ENCODE measurements at regions not wholly inside any gene's neighbourhood (a gene's known extent, or its start where the extent isn't known, plus 50 kb on each side); places are given as distances from the start of the nearest gene placed in this dataset.

- intact Hi-C loops (cut with micrococcal nuclease): no loop called here
- Mint-ChIP-seq H3K4me1 (no peaks in the 10 kb centered on the region), H3K4me3 (no peak overlapping the region), H3K9me3 (ENCODE audit: insufficient read depth) (peaks cover 3% of the 10 kb centered on the region), H3K27me3 (peaks cover 10% of the 10 kb centered on the region), H3K27ac (no peak overlapping the region)
- no peak overlapping the region for H3K9ac ChIP-seq (ENCODE audit: low read length)
- ChIA-PET CTCF (no interaction called here), POLR2A (no interaction called here)
- DNase-seq (no peak), ATAC-seq (ENCODE audit: low read depth) (no peak)
- peaks cover 0 to 7% (median 0%) of the 10 kb centered on the region in 4 experiments for H3K27me3 ChIP-seq (replicated peaks in 1 of 4; ENCODE audit: control extremely low read depth in 1 of 4, control insufficient read depth in 3 of 4, insufficient read depth in 4 of 4, low read length in 3 of 4)
- no peaks in the 10 kb centered on the region for H3K36me3 ChIP-seq (replicated peaks in 1 of 2; ENCODE audit: control extremely low read depth in 1 of 2, control insufficient read depth in 1 of 2, extremely low read depth in 1 of 2, insufficient read depth in 2 of 2, low read length in 1 of 2)
- H3K4me3 ChIP-seq (ENCODE audit: control extremely low read depth in 1 of 5, extremely low read depth in 1 of 5, insufficient read depth in 1 of 5, low read depth in 2 of 5, low read length in 4 of 5): no peak overlapping the region
- H2AFZ ChIP-seq (ENCODE audit: insufficient read depth, low read depth, low read length, poor library complexity, severe bottlenecking): no peak overlapping the region
- H3K79me2 ChIP-seq (ENCODE audit: control insufficient read depth, insufficient read depth, low read length): no peaks in the 10 kb centered on the region
- TF ChIP-seq CTCF (IDR thresholded peaks at IDR 0.05): no peak
- TF ChIP-seq EZH2 (IDR thresholded peaks at IDR 0.05; ENCODE audit: borderline replicate concordance, insufficient read depth, low read depth, low read length, poor library complexity, severe bottlenecking): no peak
- no peaks in the 10 kb centered on the region for H4K20me1 ChIP-seq (ENCODE audit: control insufficient read depth, insufficient read depth, low read length, poor library complexity, severe bottlenecking)
- H3K9me3 ChIP-seq (ENCODE audit: control extremely low read depth in 1 of 3, control insufficient read depth in 2 of 3, insufficient read depth in 1 of 3, low read length in 2 of 3): peaks cover 0 to 13% (median 4%) of the 10 kb centered on the region in 3 donors
- H3K4me2 ChIP-seq (replicated peaks; ENCODE audit: low read depth, low read length, poor library complexity, severe bottlenecking): no peak overlapping the region
- no peak overlapping the region for H3K27ac ChIP-seq (ENCODE audit: low read length in 2 of 2)
- H3K4me1 ChIP-seq (ENCODE audit: control insufficient read depth in 2 of 2, insufficient read depth in 2 of 2, low read length in 2 of 2): no peaks in the 10 kb centered on the region
- 95% methylated on average over 4 of the region's 5 CpGs for WGBS (ENCODE audit: insufficient coverage)
Observed at GRCh38 chr13:111850976-111851375, 216.0 kb upstream of the SOX1 start.

GRCh38 chr13:111852725-111853518 is 214.0 kb upstream of the SOX1 start:
- no peak overlapping the region for H2AFZ ChIP-seq (ENCODE audit: insufficient read depth, low read depth, low read length, poor library complexity, severe bottlenecking)
- no peaks in the 10 kb centered on the region for H3K79me2 ChIP-seq (ENCODE audit: control insufficient read depth, insufficient read depth, low read length)
- H3K4me1 ChIP-seq (ENCODE audit: control insufficient read depth in 2 of 2, insufficient read depth in 2 of 2, low read length in 2 of 2): no peaks in the 10 kb centered on the region
- ChIA-PET CTCF (no interaction called here), POLR2A (no interaction called here)
- no peaks in the 10 kb centered on the region for H3K4me1 Mint-ChIP-seq
- H3K27ac Mint-ChIP-seq: no peak overlapping the region
- intact Hi-C loops (cut with micrococcal nuclease): no loop called here
- peaks cover 0 to 7% (median 0%) of the 10 kb centered on the region in 4 experiments for H3K27me3 ChIP-seq (replicated peaks in 1 of 4; ENCODE audit: control extremely low read depth in 1 of 4, control insufficient read depth in 3 of 4, insufficient read depth in 4 of 4, low read length in 3 of 4)
- ATAC-seq (ENCODE audit: low read depth) (no peak), DNase-seq (no peak)
- peaks cover 0 to 24% (median 0%) of the 10 kb centered on the region in 3 donors for H3K9me3 ChIP-seq (ENCODE audit: control extremely low read depth in 1 of 3, control insufficient read depth in 2 of 3, insufficient read depth in 1 of 3, low read length in 2 of 3)
- peaks cover 5% of the 10 kb centered on the region for H3K27me3 Mint-ChIP-seq
- H3K4me2 ChIP-seq (replicated peaks; ENCODE audit: low read depth, low read length, poor library complexity, severe bottlenecking): no peak overlapping the region
- H3K9me3 Mint-ChIP-seq (ENCODE audit: insufficient read depth): peaks cover 3% of the 10 kb centered on the region
- no peaks in the 10 kb centered on the region for H4K20me1 ChIP-seq (ENCODE audit: control insufficient read depth, insufficient read depth, low read length, poor library complexity, severe bottlenecking)
- H3K4me3 ChIP-seq (ENCODE audit: control extremely low read depth in 1 of 5, extremely low read depth in 1 of 5, insufficient read depth in 1 of 5, low read depth in 2 of 5, low read length in 4 of 5): no peak overlapping the region
- TF ChIP-seq EZH2 (IDR thresholded peaks at IDR 0.05; ENCODE audit: borderline replicate concordance, insufficient read depth, low read depth, low read length, poor library complexity, severe bottlenecking) (no peak), CTCF (IDR thresholded peaks at IDR 0.05) (no peak)
- WGBS (ENCODE audit: insufficient coverage): 69% methylated on average over 19 of the region's 23 CpGs
- no peaks in the 10 kb centered on the region for H3K36me3 ChIP-seq (replicated peaks in 1 of 2; ENCODE audit: control extremely low read depth in 1 of 2, control insufficient read depth in 1 of 2, extremely low read depth in 1 of 2, insufficient read depth in 2 of 2, low read length in 1 of 2)
- H3K27ac ChIP-seq (ENCODE audit: low read length in 2 of 2): no peak overlapping the region
- no peak overlapping the region for H3K9ac ChIP-seq (ENCODE audit: low read length)
- H3K4me3 Mint-ChIP-seq: no peak overlapping the region

Data from B cell (primary cell).